OCI-LY1 (cell line): ENCODE measurements at regions not wholly inside any gene's neighbourhood (a gene's known extent, or its start where the extent isn't known, plus 50 kb on each side); places are given as distances from the start of the nearest gene placed in this dataset.
"Not testable (repeated sequence)": the region's sequence is repeated elsewhere in the genome, so short reads cannot be mapped to it uniquely, and the experiment has no call there.

ENCODE experiments used
- H2AFZ ChIP-seq: fragments of 200-600 bp; sonication (generic), shearing (Covaris generic); 2 replicates; pipeline ENCODE4 v1.6.0; 2014; ENCODE audit warnings: antibody characterized with exemption, mild to moderate bottlenecking, low read length
- H3F3A ChIP-seq: fragments of 200-600 bp; sonication (generic), shearing (Covaris generic); 2 replicates; pipeline ENCODE4 v1.6.0; 2014; ENCODE audit warnings: mild to moderate bottlenecking, antibody characterized with exemption, low read length, moderate library complexity; ENCODE audit not compliant: insufficient read depth
- H3K27ac ChIP-seq: fragments of 200-600 bp; sonication (generic); 2 replicates; pipeline ENCODE4 v1.5.1; 2014; ENCODE audit warnings: low read length, mixed run types, mild to moderate bottlenecking, low read depth; ENCODE audit not compliant: poor library complexity, severe bottlenecking
- H3K27me3 ChIP-seq: fragments of 200-600 bp; sonication (generic); 2 replicates; pipeline ENCODE4 v1.6.0; 2014; ENCODE audit warnings: antibody characterized with exemption, mild to moderate bottlenecking, low read length, moderate library complexity; ENCODE audit not compliant: insufficient read depth
- H3K36me3 ChIP-seq: fragments of 200-600 bp; sonication (generic); 2 replicates; pipeline ENCODE4 v1.6.1; 2014; ENCODE audit warnings: mild to moderate bottlenecking, antibody characterized with exemption, low read length, moderate library complexity, mixed read lengths; ENCODE audit not compliant: insufficient read depth
- H3K4me1 ChIP-seq: fragments of 200-600 bp; sonication (generic); 2 replicates; pipeline ENCODE4 v1.5.1; 2014; ENCODE audit warnings: mild to moderate bottlenecking, low read length, moderate library complexity; ENCODE audit not compliant: insufficient read depth, severe bottlenecking
- H3K4me2 ChIP-seq: fragments of 200-600 bp; sonication (generic), shearing (Covaris generic); 2 replicates; pipeline ENCODE4 v1.6.1; 2014; ENCODE audit warnings: low read length
- H3K4me3 ChIP-seq: fragments of 200-600 bp; sonication (generic); 2 replicates; pipeline ENCODE4 v1.5.1; 2014; ENCODE audit warnings: low read length, low read depth, mild to moderate bottlenecking, mixed read lengths; ENCODE audit not compliant: poor library complexity, severe bottlenecking
- H3K79me2 ChIP-seq: fragments of 200-600 bp; shearing (Covaris generic); 2 replicates; pipeline ENCODE4 v1.6.1; 2016; ENCODE audit warnings: mixed run types, low read length, mixed read lengths; ENCODE audit not compliant: insufficient read depth
- H3K9ac ChIP-seq: fragments of 200-600 bp; sonication (generic), shearing (Covaris generic); 2 replicates; pipeline ENCODE4 v1.6.1; 2014; ENCODE audit warnings: mild to moderate bottlenecking, low read length, mixed read lengths
- H3K9me2 ChIP-seq: fragments of 200-600 bp; sonication (generic), shearing (Covaris generic); 2 replicates; pipeline ENCODE4 v1.6.1; 2014; ENCODE audit warnings: low read depth, mild to moderate bottlenecking, low read length, mixed read lengths
- H3K9me3 ChIP-seq: fragments of 200-600 bp; shearing (Covaris generic); 2 replicates; pipeline ENCODE4 v1.6.1; 2014; ENCODE audit warnings: low read length, mixed read lengths
- H4K20me1 ChIP-seq: fragments of 200-600 bp; sonication (generic), shearing (Covaris generic); 2 replicates; pipeline ENCODE4 v1.6.0; 2016; ENCODE audit warnings: mild to moderate bottlenecking, low read length; ENCODE audit not compliant: insufficient read depth
- EZH2 ChIP-seq: fragments of 200-600 bp; sonication (generic), shearing (Covaris generic); IDR thresholded peaks from 2 replicates; pipeline ENCODE4 v1.8.0; 2017; ENCODE audit warnings: borderline replicate concordance, mixed run types, mild to moderate bottlenecking, antibody characterized with exemption, low read length, moderate library complexity, mixed read lengths
- TF ChIP-seq, protein P1 (sequence below): fragments of 200-600 bp; sonication (generic), shearing (Covaris generic); IDR thresholded peaks from 2 replicates; pipeline ENCODE4 v1.5.1; 2017; ENCODE audit warnings: mild to moderate bottlenecking, antibody characterized with exemption, low read length, moderate library complexity, mixed read lengths

DNA sequence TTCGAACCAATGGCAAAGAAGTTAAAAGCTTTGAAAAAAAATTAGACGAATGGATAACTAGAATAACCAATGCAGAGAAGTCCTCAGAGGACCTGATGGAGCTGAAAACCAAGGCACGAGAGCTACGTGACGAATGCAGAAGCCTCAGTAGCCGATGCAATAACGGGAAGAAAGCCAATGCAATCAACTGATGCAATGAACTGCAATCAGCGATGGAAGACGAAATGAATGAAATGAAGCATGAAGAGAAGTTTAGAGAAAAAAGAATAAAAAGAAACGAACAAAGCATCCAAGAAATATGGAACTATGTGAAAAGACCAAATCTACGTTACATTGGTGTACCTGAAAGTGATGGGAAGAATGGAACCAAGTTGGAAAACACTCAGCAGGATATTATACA is 52.6 kb upstream of the MRPS30 start:
- not testable (repeated sequence) for H3K9me3 ChIP-seq, H3K79me2 ChIP-seq, H3K4me2 ChIP-seq, H2AFZ ChIP-seq, H3K4me1 ChIP-seq, H3K27me3 ChIP-seq, H3K9ac ChIP-seq, H4K20me1 ChIP-seq, H3K36me3 ChIP-seq, H3F3A ChIP-seq, H3K27ac ChIP-seq, H3K9me2 ChIP-seq, H3K4me3 ChIP-seq

DNA sequence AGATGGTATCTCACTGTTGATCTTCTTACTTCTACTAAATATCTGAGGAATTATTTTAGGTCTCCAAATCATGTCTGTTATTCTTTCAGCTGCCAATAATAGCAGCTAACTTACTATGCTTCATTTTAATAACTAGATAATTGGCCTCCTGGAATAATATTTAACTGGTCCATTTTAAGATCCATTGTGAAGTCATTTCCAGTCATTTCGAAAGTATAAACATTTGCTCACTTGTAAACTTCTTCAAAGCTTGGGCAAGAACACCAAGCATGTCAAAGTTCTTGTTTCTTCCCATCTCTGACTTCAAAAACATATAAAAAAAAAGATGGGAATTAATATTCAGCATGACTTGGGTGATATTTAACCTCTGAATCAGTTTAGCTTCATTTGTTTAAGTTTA is 61.4 kb upstream of the MRPS30 start:
- Histone ChIP-seq H3K36me3 (no peaks in the 10 kb centered on the region), H3K4me2 (no peak overlapping the region), H3K79me2 (no peaks in the 10 kb centered on the region), H3K9ac (no peak overlapping the region), H4K20me1 (no peaks in the 10 kb centered on the region), H3F3A (no peaks in the 10 kb centered on the region), H3K4me1 (no peaks in the 10 kb centered on the region), H3K27me3 (no peaks in the 10 kb centered on the region), H3K4me3 (no peak overlapping the region), H3K9me3 (no peaks in the 10 kb centered on the region), H3K9me2 (no peaks in the 10 kb centered on the region), H2AFZ (no peak overlapping the region), H3K27ac (no peak overlapping the region)
- TF ChIP-seq, protein P1, sequence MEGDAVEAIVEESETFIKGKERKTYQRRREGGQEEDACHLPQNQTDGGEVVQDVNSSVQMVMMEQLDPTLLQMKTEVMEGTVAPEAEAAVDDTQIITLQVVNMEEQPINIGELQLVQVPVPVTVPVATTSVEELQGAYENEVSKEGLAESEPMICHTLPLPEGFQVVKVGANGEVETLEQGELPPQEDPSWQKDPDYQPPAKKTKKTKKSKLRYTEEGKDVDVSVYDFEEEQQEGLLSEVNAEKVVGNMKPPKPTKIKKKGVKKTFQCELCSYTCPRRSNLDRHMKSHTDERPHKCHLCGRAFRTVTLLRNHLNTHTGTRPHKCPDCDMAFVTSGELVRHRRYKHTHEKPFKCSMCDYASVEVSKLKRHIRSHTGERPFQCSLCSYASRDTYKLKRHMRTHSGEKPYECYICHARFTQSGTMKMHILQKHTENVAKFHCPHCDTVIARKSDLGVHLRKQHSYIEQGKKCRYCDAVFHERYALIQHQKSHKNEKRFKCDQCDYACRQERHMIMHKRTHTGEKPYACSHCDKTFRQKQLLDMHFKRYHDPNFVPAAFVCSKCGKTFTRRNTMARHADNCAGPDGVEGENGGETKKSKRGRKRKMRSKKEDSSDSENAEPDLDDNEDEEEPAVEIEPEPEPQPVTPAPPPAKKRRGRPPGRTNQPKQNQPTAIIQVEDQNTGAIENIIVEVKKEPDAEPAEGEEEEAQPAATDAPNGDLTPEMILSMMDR, result no peak
- TF ChIP-seq EZH2, result no peak

DNA sequence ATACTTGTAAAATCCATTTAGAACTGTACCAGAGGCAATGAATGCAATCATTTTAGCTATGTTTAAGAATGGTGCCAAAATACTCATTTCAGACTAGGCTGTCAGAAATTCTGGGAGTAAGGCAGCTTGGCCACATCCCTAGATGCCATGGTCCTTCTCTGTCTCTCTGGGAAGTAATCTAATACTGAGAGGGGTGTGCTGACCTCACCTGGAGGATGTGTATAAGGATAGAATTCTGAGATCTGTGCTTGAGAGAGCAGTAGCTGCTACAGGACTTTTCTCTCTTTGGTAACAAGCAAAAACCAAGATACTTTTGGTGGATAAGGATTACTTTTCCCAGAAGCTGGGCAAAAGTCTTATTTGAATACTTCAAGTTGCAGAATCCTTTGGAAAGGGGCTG is 68.1 kb upstream of the MRPS30 start:
- Histone ChIP-seq H3K9ac (no peak overlapping the region), H3K9me3 (no peaks in the 10 kb centered on the region), H2AFZ (no peak overlapping the region), H3K4me3 (no peak overlapping the region), H3K36me3 (no peaks in the 10 kb centered on the region), H3K79me2 (no peaks in the 10 kb centered on the region), H3K27ac (no peak overlapping the region), H3K4me2 (no peak overlapping the region), H3K4me1 (no peaks in the 10 kb centered on the region), H4K20me1 (no peaks in the 10 kb centered on the region), H3K9me2 (no peaks in the 10 kb centered on the region), H3K27me3 (no peaks in the 10 kb centered on the region), H3F3A (no peaks in the 10 kb centered on the region)
- TF ChIP-seq, protein P1, result no peak
- TF ChIP-seq EZH2, result no peak

DNA sequence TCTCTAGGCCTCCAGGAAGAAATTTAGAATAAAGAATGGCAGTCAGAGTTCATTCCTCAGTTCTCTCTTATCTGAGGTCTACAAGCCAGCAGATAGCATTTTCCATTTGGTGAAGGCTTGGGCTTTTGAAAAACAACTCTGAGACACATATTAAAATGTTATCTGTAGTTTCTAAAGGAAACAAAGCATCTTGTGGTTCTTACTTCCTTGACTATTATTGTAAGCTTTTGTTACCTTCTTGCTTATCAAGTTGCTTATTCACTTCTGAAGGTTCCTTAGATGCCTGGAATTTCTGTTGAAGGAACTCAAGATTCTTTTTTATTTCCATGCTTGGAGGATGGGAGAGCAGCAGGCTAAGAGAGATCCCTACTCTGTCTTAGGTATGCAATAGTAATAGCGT is 79.2 kb upstream of the MRPS30 start:
- H3K4me1 ChIP-seq, result no peaks in the 10 kb centered on the region
- H3F3A ChIP-seq, result no peaks in the 10 kb centered on the region
- no peaks in the 10 kb centered on the region for H3K36me3 ChIP-seq
- no peaks in the 10 kb centered on the region for H4K20me1 ChIP-seq
- TF ChIP-seq, protein P1, result no peak
- no peak for TF ChIP-seq EZH2
- no peak overlapping the region for H3K9ac ChIP-seq
- no peak overlapping the region for H3K4me3 ChIP-seq
- H3K27me3 ChIP-seq, result no peaks in the 10 kb centered on the region
- H2AFZ ChIP-seq, result no peak overlapping the region
- no peaks in the 10 kb centered on the region for H3K9me2 ChIP-seq
- no peaks in the 10 kb centered on the region for H3K79me2 ChIP-seq
- H3K27ac ChIP-seq, result no peak overlapping the region
- no peak overlapping the region for H3K4me2 ChIP-seq
- no peaks in the 10 kb centered on the region for H3K9me3 ChIP-seq
